Chondrocyte (in vitro differentiated cells): ENCODE measurements at regions not wholly inside any gene's neighbourhood (a gene's known extent, or its start where the extent isn't known, plus 50 kb on each side); places are given as distances from the start of the nearest gene placed in this dataset.

Experiments
- DNase-seq: peaks from one replicate; pipeline ENCODE4 v3.0.0; 2021; ENCODE audit warnings: mixed read lengths, low spot score
- H3K27ac Mint-ChIP-seq: one replicate; pipeline ENCODE4 v1.8.0; 2021; ENCODE audit warnings: mild to moderate bottlenecking, moderate library complexity, mixed read lengths; ENCODE audit not compliant: unreplicated experiment
- H3K27me3 Mint-ChIP-seq: 2 replicates; pipeline ENCODE4 v1.8.0; 2021; ENCODE audit warnings: low read depth, mixed read lengths
- H3K36me3 Mint-ChIP-seq: 2 replicates; pipeline ENCODE4 v1.8.0; 2021; ENCODE audit warnings: low read depth, mixed read lengths
- H3K4me1 Mint-ChIP-seq: 2 replicates; pipeline ENCODE4 v1.8.0; 2021; ENCODE audit warnings: low read depth, mild to moderate bottlenecking, mixed read lengths
- H3K4me3 Mint-ChIP-seq: one replicate; pipeline ENCODE4 v1.8.0; 2021; ENCODE audit warnings: mild to moderate bottlenecking, moderate library complexity, mixed read lengths; ENCODE audit not compliant: unreplicated experiment
- H3K9me3 Mint-ChIP-seq: 2 replicates; pipeline ENCODE4 v1.8.0; 2021; ENCODE audit warnings: low read depth, mixed read lengths
- CTCF ChIP-seq: fragments of 200-600 bp; sonication (generic); IDR thresholded peaks from 2 replicates; pipeline ENCODE4 v1.5.0; 2021; ENCODE audit warnings: antibody characterized with exemption, mild to moderate bottlenecking, moderate library complexity

- Mint-ChIP-seq H3K27me3 (no peaks in the 10 kb centered on the region), H3K36me3 (no peaks in the 10 kb centered on the region), H3K9me3 (peaks cover 4% of the 10 kb centered on the region), H3K4me3 (no peak overlapping the region), H3K27ac (no peak overlapping the region), H3K4me1 (peaks cover 5% of the 10 kb centered on the region)
- no peak for DNase-seq
- no peak for TF ChIP-seq CTCF
Measured at GRCh38 chr3:89973156-89973555, 865.7 kb downstream of the EPHA3 start.

- no peak for DNase-seq
- no peak overlapping the region for H3K27ac Mint-ChIP-seq
Measured at GRCh38 chr3:89974903-89975519, 867.6 kb downstream of the EPHA3 start.

DNA sequence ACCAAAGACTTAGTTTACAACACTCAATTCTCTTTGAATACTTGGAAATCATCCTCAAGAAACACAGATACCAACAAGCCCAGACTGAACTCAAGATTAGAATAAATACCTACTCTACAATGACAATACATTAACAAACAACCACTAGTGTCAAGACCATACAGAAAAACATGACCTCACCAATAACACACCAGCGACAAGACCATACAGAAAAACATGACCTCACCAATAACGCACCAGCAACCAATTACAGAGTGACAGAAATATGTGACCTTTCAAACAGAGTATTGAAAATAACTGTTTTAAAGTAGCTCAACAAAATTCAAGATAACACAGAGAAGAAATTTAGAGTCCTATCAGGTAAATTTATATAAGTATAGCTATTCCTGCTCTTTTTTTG, 876.0 kb downstream of the EPHA3 start:
- H3K36me3 Mint-ChIP-seq, result peaks cover 8% of the 10 kb centered on the region
- no peak for DNase-seq
- no peak overlapping the region for H3K4me3 Mint-ChIP-seq
- no peaks in the 10 kb centered on the region for H3K4me1 Mint-ChIP-seq
- no peak for TF ChIP-seq CTCF
- peaks cover 3% of the 10 kb centered on the region for H3K27me3 Mint-ChIP-seq
- peaks cover 20% of the 10 kb centered on the region for H3K9me3 Mint-ChIP-seq
- no peak overlapping the region for H3K27ac Mint-ChIP-seq

More at GRCh38 chr3:89974903-89975519, 867.6 kb downstream of the EPHA3 start:
- Mint-ChIP-seq H3K9me3 (peaks cover 2% of the 10 kb centered on the region), H3K27me3 (no peaks in the 10 kb centered on the region), H3K4me1 (peaks cover 5% of the 10 kb centered on the region), H3K36me3 (no peaks in the 10 kb centered on the region), H3K4me3 (no peak overlapping the region)
- no peak for TF ChIP-seq CTCF

GRCh38 chr3:90005281-90005847, 897.9 kb downstream of the EPHA3 start:
- H3K27ac Mint-ChIP-seq, result no peak overlapping the region
- H3K4me1 Mint-ChIP-seq, result peaks cover 42% of the 10 kb centered on the region
- TF ChIP-seq CTCF, result no peak
- H3K36me3 Mint-ChIP-seq, result no peaks in the 10 kb centered on the region
- H3K27me3 Mint-ChIP-seq, result no peaks in the 10 kb centered on the region
- peaks cover 6% of the 10 kb centered on the region for H3K9me3 Mint-ChIP-seq
- no peak for DNase-seq
- no peak overlapping the region for H3K4me3 Mint-ChIP-seq

DNA sequence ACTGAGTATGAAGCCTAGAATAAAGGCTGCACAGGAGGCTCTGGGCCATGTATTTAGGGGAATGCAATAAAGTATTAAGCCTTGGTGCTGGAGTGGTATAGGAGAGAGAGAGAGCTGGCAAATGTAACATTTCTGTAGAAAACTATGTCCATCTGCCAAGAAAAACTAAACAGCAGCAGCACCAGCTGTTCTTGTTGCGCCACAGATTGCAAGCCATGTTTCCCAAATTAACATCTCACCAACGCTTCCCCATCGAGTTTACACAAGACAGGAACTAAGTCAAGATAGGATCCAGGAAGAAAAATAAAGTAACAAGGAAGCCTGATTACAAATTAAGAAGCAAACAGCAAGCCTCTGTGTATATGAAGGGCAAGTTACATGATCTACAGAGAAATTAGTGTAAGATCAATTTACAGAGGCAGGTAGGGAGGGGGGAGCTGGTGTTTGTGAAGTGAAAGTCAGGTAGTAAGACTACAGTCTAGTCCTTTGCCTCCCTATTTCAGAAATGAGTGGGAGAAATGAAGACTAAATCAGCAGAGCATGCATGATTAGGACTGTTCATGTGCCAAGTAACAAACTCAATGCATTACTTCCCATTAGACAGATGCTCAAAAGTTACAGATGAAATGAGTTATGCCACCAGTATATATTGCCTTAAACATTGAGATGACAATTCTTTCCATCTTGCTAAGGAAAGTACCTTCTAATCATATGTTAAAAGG, 900.5 kb downstream of the EPHA3 start:
- H3K4me3 Mint-ChIP-seq, result no peak overlapping the region
- TF ChIP-seq CTCF, result no peak
- H3K4me1 Mint-ChIP-seq, result peaks cover 58% of the 10 kb centered on the region
- no peaks in the 10 kb centered on the region for H3K9me3 Mint-ChIP-seq
- no peak for DNase-seq
- H3K36me3 Mint-ChIP-seq, result no peaks in the 10 kb centered on the region
- peak overlapping the region; percentile 77 for H3K27ac Mint-ChIP-seq
- H3K27me3 Mint-ChIP-seq, result no peaks in the 10 kb centered on the region
